ENCODE measurements at regions not wholly inside any gene's neighbourhood (a gene's known extent, or its start where the extent isn't known, plus 50 kb on each side); places are given as distances from the start of the nearest gene placed in this dataset.
"Not testable (repeated sequence)": the region's sequence is repeated elsewhere in the genome, so short reads cannot be mapped to it uniquely, and the experiment has no call there.

- TF ChIP-seq POLR2A, CTCF, EP300 (IDR thresholded peaks at IDR 0.05): not testable (repeated sequence)
Observed at GRCh38 chr15:85234450-85235196, 145.8 kb upstream of the AKAP13 start.

All from stomach (tissue), 4 donors.